ENCODE measurements at regions not wholly inside any gene's neighbourhood (a gene's known extent, or its start where the extent isn't known, plus 50 kb on each side); places are given as distances from the start of the nearest gene placed in this dataset.

GRCh38 chr15:39400002-39400401 is 180.9 kb upstream of the THBS1 start:
- Histone ChIP-seq H3K9ac (ENCODE audit: low read depth, low read length) (no peak overlapping the region), H3K36me3 (ENCODE audit: insufficient read depth, low read length) (no peaks in the 10 kb centered on the region), H3K4me1 (ENCODE audit: insufficient read depth, low read length) (no peaks in the 10 kb centered on the region), H3K9me3 (ENCODE audit: control insufficient read depth, insufficient read depth, low read length) (no peaks in the 10 kb centered on the region)

GRCh38 chr15:39400821-39401550 is 179.9 kb upstream of the THBS1 start:
- no peaks in the 10 kb centered on the region for H3K36me3 ChIP-seq (ENCODE audit: insufficient read depth, low read length)
- H3K9ac ChIP-seq (ENCODE audit: low read depth, low read length): no peak overlapping the region
- H3K4me1 ChIP-seq (ENCODE audit: insufficient read depth, low read length): no peaks in the 10 kb centered on the region

GRCh38 chr15:39403640-39404117 is 177.2 kb upstream of the THBS1 start:
- no peaks in the 10 kb centered on the region for H3K4me1 ChIP-seq (ENCODE audit: insufficient read depth, low read length)
- no peak overlapping the region for H3K9ac ChIP-seq (ENCODE audit: low read depth, low read length)
- no peaks in the 10 kb centered on the region for H3K9me3 ChIP-seq (ENCODE audit: control insufficient read depth, insufficient read depth, low read length)
- no peaks in the 10 kb centered on the region for H3K36me3 ChIP-seq (ENCODE audit: insufficient read depth, low read length)

More at GRCh38 chr15:39400821-39401550, 179.9 kb upstream of the THBS1 start:
- H3K9me3 ChIP-seq (ENCODE audit: control insufficient read depth, insufficient read depth, low read length): no peaks in the 10 kb centered on the region

GRCh38 chr15:39404767-39405181 is 176.1 kb upstream of the THBS1 start:
- Histone ChIP-seq H3K9me3 (ENCODE audit: control insufficient read depth, insufficient read depth, low read length) (no peaks in the 10 kb centered on the region), H3K36me3 (ENCODE audit: insufficient read depth, low read length) (no peaks in the 10 kb centered on the region), H3K4me1 (ENCODE audit: insufficient read depth, low read length) (no peaks in the 10 kb centered on the region), H3K9ac (ENCODE audit: low read depth, low read length) (no peak overlapping the region)

GRCh38 chr15:39406485-39406884 is 174.4 kb upstream of the THBS1 start:
- H3K9me3 ChIP-seq (ENCODE audit: control insufficient read depth, insufficient read depth, low read length): no peaks in the 10 kb centered on the region
- no peaks in the 10 kb centered on the region for H3K4me1 ChIP-seq (ENCODE audit: insufficient read depth, low read length)
- no peak overlapping the region for H3K9ac ChIP-seq (ENCODE audit: low read depth, low read length)
- no peaks in the 10 kb centered on the region for H3K36me3 ChIP-seq (ENCODE audit: insufficient read depth, low read length)

GRCh38 chr15:39407116-39407515 is 173.8 kb upstream of the THBS1 start:
- H3K36me3 ChIP-seq (ENCODE audit: insufficient read depth, low read length): no peaks in the 10 kb centered on the region
- H3K9ac ChIP-seq (ENCODE audit: low read depth, low read length): no peak overlapping the region
- H3K9me3 ChIP-seq (ENCODE audit: control insufficient read depth, insufficient read depth, low read length): no peaks in the 10 kb centered on the region
- no peaks in the 10 kb centered on the region for H3K4me1 ChIP-seq (ENCODE audit: insufficient read depth, low read length)

- Histone ChIP-seq H3K9me3 (ENCODE audit: control insufficient read depth, insufficient read depth, low read length) (no peaks in the 10 kb centered on the region), H3K4me1 (ENCODE audit: insufficient read depth, low read length) (no peaks in the 10 kb centered on the region), H3K36me3 (ENCODE audit: insufficient read depth, low read length) (no peaks in the 10 kb centered on the region), H3K9ac (ENCODE audit: low read depth, low read length) (no peak overlapping the region)
Observed at GRCh38 chr15:39409876-39410530, 170.9 kb upstream of the THBS1 start.

GRCh38 chr15:39411102-39411989 is 169.5 kb upstream of the THBS1 start:
- H3K9ac ChIP-seq (ENCODE audit: low read depth, low read length): no peak overlapping the region
- H3K9me3 ChIP-seq (ENCODE audit: control insufficient read depth, insufficient read depth, low read length): no peaks in the 10 kb centered on the region
- H3K36me3 ChIP-seq (ENCODE audit: insufficient read depth, low read length): no peaks in the 10 kb centered on the region
- H3K4me1 ChIP-seq (ENCODE audit: insufficient read depth, low read length): no peaks in the 10 kb centered on the region

- no peak overlapping the region for H3K9ac ChIP-seq (ENCODE audit: low read depth, low read length)
Observed at GRCh38 chr15:39413558-39413957, 167.3 kb upstream of the THBS1 start.

GRCh38 chr15:39414201-39414600 is 166.7 kb upstream of the THBS1 start:
- Histone ChIP-seq H3K9me3 (ENCODE audit: control insufficient read depth, insufficient read depth, low read length) (peaks cover 4% of the 10 kb centered on the region; the same call in 1 of the 2 replicates), H3K4me1 (ENCODE audit: insufficient read depth, low read length) (no peaks in the 10 kb centered on the region), H3K36me3 (ENCODE audit: insufficient read depth, low read length) (no peaks in the 10 kb centered on the region), H3K9ac (ENCODE audit: low read depth, low read length) (no peak overlapping the region)

More at GRCh38 chr15:39413558-39413957, 167.3 kb upstream of the THBS1 start:
- Histone ChIP-seq H3K9me3 (ENCODE audit: control insufficient read depth, insufficient read depth, low read length) (peaks cover 4% of the 10 kb centered on the region; the same call in 1 of the 2 replicates), H3K4me1 (ENCODE audit: insufficient read depth, low read length) (no peaks in the 10 kb centered on the region), H3K36me3 (ENCODE audit: insufficient read depth, low read length) (no peaks in the 10 kb centered on the region)

- no peak overlapping the region for H3K9ac ChIP-seq (ENCODE audit: low read depth, low read length)
- H3K36me3 ChIP-seq (ENCODE audit: insufficient read depth, low read length): no peaks in the 10 kb centered on the region
- H3K4me1 ChIP-seq (ENCODE audit: insufficient read depth, low read length): peaks cover 5% of the 10 kb centered on the region; the same call in 1 of the 2 replicates
- peaks cover 4% of the 10 kb centered on the region; the same call in 1 of the 2 replicates for H3K9me3 ChIP-seq (ENCODE audit: control insufficient read depth, insufficient read depth, low read length)
Observed at GRCh38 chr15:39415634-39416033, 165.2 kb upstream of the THBS1 start.

GRCh38 chr15:39416258-39416657 is 164.6 kb upstream of the THBS1 start:
- Histone ChIP-seq H3K4me1 (ENCODE audit: insufficient read depth, low read length) (peaks cover 5% of the 10 kb centered on the region; the same call in 1 of the 2 replicates), H3K9ac (ENCODE audit: low read depth, low read length) (no peak overlapping the region), H3K9me3 (ENCODE audit: control insufficient read depth, insufficient read depth, low read length) (peaks cover 4% of the 10 kb centered on the region; the same call in 1 of the 2 replicates), H3K36me3 (ENCODE audit: insufficient read depth, low read length) (no peaks in the 10 kb centered on the region)

GRCh38 chr15:39417366-39418134 is 163.3 kb upstream of the THBS1 start:
- Histone ChIP-seq H3K4me1 (ENCODE audit: insufficient read depth, low read length) (peaks cover 5% of the 10 kb centered on the region; the same call in 1 of the 2 replicates), H3K36me3 (ENCODE audit: insufficient read depth, low read length) (no peaks in the 10 kb centered on the region), H3K9ac (ENCODE audit: low read depth, low read length) (no peak overlapping the region)

More at GRCh38 chr15:39417366-39418134, 163.3 kb upstream of the THBS1 start:
- peaks cover 4% of the 10 kb centered on the region; the same call in 1 of the 2 replicates for H3K9me3 ChIP-seq (ENCODE audit: control insufficient read depth, insufficient read depth, low read length)

Data from ES-I3 (cell line).